Coronary artery (tissue), 2 donors: ENCODE measurements at regions not wholly inside any gene's neighbourhood (a gene's known extent, or its start where the extent isn't known, plus 50 kb on each side); places are given as distances from the start of the nearest gene placed in this dataset.
A peak's percentile ranks its signal among the peaks of the same experiment; 100 is the strongest.

Source experiments
- DNase-seq: peaks from one replicate; pipeline ENCODE4 v3.0.0-alpha.2; 2017; ENCODE audit warnings: low spot score
- H3K27ac ChIP-seq, 2 donors: fragments of 200-600 bp; sonication (generic); one replicate each; pipeline ENCODE4 v1.5.1; 2016 to 2019
- H3K4me3 ChIP-seq: fragments of 200-600 bp; sonication (generic); 2 replicates; pipeline ENCODE4 v1.5.1; 2016; ENCODE audit warnings: mild to moderate bottlenecking, moderate library complexity
- TF ChIP-seq, protein P1 (sequence below): fragments of 200-600 bp; sonication (generic); IDR thresholded peaks from one replicate; pipeline ENCODE4 v1.5.1; 2019; ENCODE audit warnings: antibody characterized with exemption

DNA sequence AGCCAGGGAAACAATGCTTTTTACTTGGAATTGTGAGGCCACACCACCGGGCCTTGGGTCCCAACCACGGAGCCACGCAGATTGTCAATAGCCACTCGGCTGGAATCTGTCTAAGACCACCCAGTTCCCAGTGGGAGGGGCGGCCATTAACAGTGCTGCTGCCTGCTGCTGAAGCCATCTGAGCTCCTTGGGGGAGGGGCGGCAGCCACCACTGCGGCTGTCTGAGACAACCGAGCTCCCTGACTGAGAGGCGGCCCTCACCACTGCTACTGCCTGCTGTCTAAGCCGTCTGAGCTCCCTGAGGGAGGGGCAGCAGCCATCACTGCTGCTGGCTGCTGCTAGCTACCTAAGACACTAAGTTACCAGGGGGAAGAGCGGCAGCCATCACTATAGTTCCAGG is 64.3 kb downstream of the DMRTA2 start:
- DNase-seq: no peak
- TF ChIP-seq, protein P1, sequence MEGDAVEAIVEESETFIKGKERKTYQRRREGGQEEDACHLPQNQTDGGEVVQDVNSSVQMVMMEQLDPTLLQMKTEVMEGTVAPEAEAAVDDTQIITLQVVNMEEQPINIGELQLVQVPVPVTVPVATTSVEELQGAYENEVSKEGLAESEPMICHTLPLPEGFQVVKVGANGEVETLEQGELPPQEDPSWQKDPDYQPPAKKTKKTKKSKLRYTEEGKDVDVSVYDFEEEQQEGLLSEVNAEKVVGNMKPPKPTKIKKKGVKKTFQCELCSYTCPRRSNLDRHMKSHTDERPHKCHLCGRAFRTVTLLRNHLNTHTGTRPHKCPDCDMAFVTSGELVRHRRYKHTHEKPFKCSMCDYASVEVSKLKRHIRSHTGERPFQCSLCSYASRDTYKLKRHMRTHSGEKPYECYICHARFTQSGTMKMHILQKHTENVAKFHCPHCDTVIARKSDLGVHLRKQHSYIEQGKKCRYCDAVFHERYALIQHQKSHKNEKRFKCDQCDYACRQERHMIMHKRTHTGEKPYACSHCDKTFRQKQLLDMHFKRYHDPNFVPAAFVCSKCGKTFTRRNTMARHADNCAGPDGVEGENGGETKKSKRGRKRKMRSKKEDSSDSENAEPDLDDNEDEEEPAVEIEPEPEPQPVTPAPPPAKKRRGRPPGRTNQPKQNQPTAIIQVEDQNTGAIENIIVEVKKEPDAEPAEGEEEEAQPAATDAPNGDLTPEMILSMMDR: no peak
- Histone ChIP-seq H3K27ac (no peak overlapping the region), H3K4me3 (no peak overlapping the region)

GRCh38 chr1:50357186-50357585 is 66.1 kb downstream of the DMRTA2 start:
- DNase-seq: peak; percentile 29
- Histone ChIP-seq H3K4me3 (no peak overlapping the region), H3K27ac (no peak overlapping the region)
- TF ChIP-seq, protein P1: no peak

DNA sequence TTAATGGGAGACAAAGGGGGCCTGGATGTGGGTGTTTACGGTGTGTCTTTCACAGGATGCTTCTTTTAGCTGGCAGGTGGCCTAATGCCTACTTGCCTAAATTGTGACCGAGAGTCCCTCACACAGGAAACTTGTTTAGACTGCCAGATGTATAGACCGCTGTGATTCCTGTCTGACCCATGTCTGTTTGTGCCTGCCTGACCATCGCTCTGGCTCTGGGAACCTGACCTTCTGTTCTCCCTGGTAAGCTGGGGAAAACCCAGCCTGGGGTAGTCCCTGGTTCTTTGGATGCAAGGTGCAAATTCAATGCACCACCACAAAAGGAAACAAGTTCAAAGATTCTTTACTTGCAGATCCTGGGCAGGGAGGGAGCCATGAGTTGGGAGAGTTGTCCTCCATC is 68.4 kb downstream of the DMRTA2 start:
- Histone ChIP-seq H3K27ac (no peak overlapping the region), H3K4me3 (no peak overlapping the region)
- TF ChIP-seq, protein P1: no peak
- peak; percentile 63 for DNase-seq

DNA sequence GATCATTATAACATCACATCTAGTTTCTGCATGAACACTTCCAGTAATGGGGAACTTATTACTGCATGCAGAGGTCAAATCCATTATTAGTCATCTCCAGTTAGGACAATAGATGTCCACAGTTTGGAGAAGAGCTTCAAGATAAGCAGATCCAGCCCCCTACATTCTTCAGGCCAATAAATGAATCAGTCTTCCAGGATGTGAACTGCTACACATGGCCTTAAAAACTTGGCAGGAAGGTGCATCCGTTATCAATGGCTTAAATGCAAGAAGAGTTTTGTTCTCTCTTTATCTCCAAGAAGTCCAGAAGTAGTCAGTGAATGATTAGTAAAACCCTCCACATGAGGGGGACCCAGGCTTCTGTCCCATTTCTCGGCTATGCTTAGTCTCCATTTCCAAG is 70.8 kb downstream of the DMRTA2 start:
- peak; percentile 2 for DNase-seq
- no peak overlapping the region for H3K4me3 ChIP-seq
- TF ChIP-seq, protein P1: no peak
- no peak overlapping the region for H3K27ac ChIP-seq

DNA sequence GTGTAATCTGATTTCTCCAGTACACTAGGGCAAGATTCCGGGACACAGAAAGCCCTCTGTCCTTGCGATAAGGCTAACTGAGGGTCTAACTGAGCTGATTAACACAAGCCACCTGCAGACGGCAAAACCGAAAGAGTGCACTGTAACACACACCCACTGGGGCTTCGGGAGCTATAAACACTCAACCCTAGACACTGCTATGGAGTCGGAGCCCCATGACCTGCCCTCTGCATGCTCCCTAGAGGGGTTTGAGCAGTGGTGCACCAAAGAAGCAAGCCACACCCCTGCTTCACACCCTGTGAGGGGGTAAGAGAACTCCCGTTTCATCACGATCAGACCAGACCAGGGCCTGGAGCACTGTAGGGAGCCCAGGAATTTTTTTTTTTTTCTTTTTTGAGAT is 72.4 kb downstream of the DMRTA2 start:
- peak; percentile 31 for DNase-seq
- Histone ChIP-seq H3K27ac (no peak overlapping the region), H3K4me3 (no peak overlapping the region)
- TF ChIP-seq, protein P1: no peak

GRCh38 chr1:50350421-50350820 is 72.8 kb downstream of the DMRTA2 start:
- Histone ChIP-seq H3K27ac (no peak overlapping the region), H3K4me3 (no peak overlapping the region)
- TF ChIP-seq, protein P1: no peak
- peak; percentile 22 for DNase-seq

GRCh38 chr1:50349242-50349565 is 74.0 kb downstream of the DMRTA2 start:
- Histone ChIP-seq H3K27ac (no peak overlapping the region), H3K4me3 (no peak overlapping the region)
- TF ChIP-seq, protein P1: no peak
- no peak for DNase-seq
